HG03558 (cell line): ENCODE measurements at regions not wholly inside any gene's neighbourhood (a gene's known extent, or its start where the extent isn't known, plus 50 kb on each side); places are given as distances from the start of the nearest gene placed in this dataset.

ENCODE experiments used
- ATAC-seq: cut with Tn5 transposase; IDR thresholded peaks from one replicate; pipeline ENCODE4 v1.9.1; 2021; ENCODE audit warnings: moderate number of reproducible peaks; ENCODE audit not compliant: unreplicated experiment; ENCODE audit errors: extremely low read depth

DNA sequence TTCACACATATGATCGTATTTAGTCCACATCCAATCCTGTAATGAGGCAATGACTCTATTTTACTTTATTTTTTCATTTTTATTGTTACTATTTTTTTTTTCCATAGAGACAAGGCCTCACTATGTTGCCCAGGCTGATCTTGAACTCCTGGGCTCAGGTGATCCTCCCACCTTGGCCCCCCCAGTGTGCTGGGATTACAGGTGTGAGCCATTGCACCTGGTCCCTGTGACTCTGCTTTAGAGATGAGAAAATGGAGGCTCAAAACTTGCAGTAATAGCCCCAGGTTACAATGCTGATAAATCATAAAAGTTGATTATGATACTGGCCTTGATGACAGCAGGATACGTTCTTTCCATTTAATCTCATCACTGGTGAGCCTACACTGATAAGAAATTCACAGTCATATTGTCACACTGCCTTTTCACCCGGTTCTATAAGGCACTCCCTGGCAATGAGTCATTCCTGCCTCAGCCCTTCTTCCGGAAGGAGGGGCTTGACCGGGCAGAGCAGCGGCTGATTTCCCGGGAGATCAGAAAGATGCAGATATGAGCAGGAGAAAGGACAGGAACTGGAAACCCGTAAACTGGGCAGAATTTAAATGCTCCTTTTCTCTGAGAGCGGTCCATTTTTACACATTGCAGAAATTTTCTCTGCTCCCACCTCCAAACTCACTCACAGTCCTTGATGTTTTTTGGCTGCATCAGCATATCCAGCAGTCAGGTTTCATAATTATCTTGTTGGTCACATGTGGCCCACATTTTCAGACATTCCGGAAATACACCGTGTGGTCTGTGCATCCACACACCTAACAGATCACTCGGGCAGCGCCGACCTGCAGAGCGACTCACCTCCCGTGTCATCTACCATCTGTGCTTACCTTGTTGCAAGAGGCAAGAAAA, 616.4 kb downstream of the EFNB2 start:
- ATAC-seq = no peak

- ATAC-seq = no peak
Measured at GRCh38 chr13:105915146-105915850, 620.2 kb downstream of the EFNB2 start.

GRCh38 chr13:105914291-105915036, 621.0 kb downstream of the EFNB2 start:
- ATAC-seq = no peak

DNA sequence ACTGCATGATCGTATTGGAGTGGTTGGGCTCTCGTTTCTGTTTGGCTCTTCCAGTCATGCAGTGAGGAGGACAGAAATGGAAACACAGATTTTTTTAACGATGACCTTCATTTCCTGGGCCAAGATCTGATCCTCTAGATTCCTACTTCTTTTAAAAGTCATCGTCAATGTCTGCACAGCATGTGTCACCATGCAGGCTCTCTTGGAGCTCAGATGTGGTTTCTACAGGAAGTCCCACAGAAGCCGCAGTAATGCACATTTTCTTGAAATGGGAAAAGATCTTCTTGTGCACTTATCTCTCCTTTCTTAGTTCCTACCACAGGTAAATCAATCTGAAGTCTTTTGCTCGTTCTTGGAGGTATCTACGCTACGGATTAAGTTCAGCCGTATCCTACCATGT, 626.9 kb downstream of the EFNB2 start:
- ATAC-seq = no peak

GRCh38 chr13:105907319-105908019, 628.0 kb downstream of the EFNB2 start:
- no peak for ATAC-seq

- ATAC-seq = no peak
Measured at GRCh38 chr13:105906746-105907145, 628.7 kb downstream of the EFNB2 start.

- no peak for ATAC-seq
Measured at GRCh38 chr13:105904034-105904742, 631.3 kb downstream of the EFNB2 start.

GRCh38 chr13:105902396-105902795, 633.1 kb downstream of the EFNB2 start:
- ATAC-seq = no peak

- ATAC-seq = no peak
Measured at GRCh38 chr13:105897575-105897974, 637.9 kb downstream of the EFNB2 start.

GRCh38 chr13:105894697-105895096, 640.8 kb downstream of the EFNB2 start:
- ATAC-seq = no peak

- ATAC-seq = no peak
Measured at GRCh38 chr13:105890509-105890908, 645.0 kb downstream of the EFNB2 start.

GRCh38 chr13:105878119-105878700, 657.3 kb downstream of the EFNB2 start:
- no peak for ATAC-seq

- ATAC-seq = no peak
Measured at GRCh38 chr13:105874814-105875213, 660.6 kb downstream of the EFNB2 start.

- ATAC-seq = no peak
Measured at GRCh38 chr13:105871768-105872167, 663.7 kb downstream of the EFNB2 start.

- no peak for ATAC-seq
Measured at GRCh38 chr13:105871326-105871725, 664.1 kb downstream of the EFNB2 start.

DNA sequence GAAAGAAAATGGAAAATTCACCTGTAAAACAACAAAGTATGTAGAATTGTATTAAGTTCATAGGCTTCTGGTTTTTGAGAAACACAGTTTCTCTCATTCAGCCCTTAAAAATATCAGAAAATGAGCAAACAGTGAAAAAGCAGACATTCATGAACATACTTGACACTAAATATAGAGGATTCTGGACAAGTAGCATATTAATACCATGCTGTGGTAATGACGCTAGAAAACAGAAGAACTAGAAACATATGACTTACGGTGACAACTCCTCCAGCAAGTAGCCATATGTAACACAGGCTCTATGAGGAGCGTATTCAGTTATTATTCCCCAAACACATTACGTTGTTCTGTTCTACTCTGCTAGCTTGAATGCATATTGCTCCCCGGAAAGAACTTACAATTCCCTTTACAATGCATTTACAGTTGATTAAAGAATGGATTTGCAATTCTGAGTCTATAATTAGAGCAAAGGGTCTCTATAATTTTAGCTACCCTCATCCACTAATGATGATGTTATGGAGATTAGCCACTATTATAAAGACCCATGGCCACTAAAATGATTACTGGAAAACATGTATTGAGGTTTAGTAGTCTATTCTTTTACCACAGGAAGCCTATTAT, 672.1 kb downstream of the EFNB2 start:
- no peak for ATAC-seq

GRCh38 chr13:105848494-105848893, 687.0 kb downstream of the EFNB2 start:
- no peak for ATAC-seq

DNA sequence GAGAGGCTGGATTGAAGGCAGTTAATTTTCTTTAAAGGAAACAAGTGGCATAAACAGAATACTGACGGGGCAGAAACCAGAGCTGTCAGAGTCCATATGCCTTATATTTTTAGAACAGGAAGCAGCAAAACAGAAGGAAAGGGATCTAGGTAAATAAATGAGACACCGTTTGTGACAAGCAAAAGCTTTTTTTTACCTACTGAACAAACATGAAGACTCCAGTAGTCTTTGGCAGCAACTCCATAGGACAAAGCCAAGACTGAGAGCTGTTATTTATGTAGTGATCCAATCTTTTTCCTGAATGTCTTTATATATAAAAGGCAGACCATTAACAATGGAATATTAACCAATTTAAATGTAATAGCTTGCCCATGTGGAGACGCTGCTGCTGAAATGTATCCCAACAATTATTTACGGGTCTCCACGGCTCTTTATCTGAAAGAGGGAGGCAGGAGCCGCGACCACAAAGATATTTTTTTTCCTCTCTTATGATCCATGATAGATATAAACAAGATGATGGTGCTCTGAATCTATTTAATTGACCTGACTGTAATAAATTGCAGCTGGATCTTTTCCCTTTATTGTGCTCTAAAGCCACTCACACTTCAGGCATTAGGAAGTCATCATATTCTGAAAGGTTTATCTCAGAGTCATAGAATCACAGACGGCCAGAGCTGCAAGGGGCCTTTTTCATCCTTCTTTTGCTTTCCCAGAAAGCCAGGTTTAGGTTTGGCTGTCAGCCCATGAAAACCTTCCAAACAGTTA, 687.8 kb downstream of the EFNB2 start:
- no peak for ATAC-seq
